ENCODE measurements at regions not wholly inside any gene's neighbourhood (a gene's known extent, or its start where the extent isn't known, plus 50 kb on each side); places are given as distances from the start of the nearest gene placed in this dataset.

GRCh38 chr18:44521668-44522022 lies 159.0 kb upstream of the SETBP1 start:
- Histone ChIP-seq H3K4me3 (ENCODE audit: low read length in 3 of 3) (no peak overlapping the region), H3K36me3 (ENCODE audit: control insufficient read depth in 2 of 3, insufficient read depth in 3 of 3, low read length in 3 of 3) (no peaks in the 10 kb centered on the region), H3K9me3 (ENCODE audit: control insufficient read depth in 2 of 3, insufficient read depth in 1 of 3, low read length in 3 of 3) (no peaks in the 10 kb centered on the region), H3K27ac (ENCODE audit: low read depth in 2 of 2, low read length in 2 of 2) (no peak overlapping the region), H3K4me1 (ENCODE audit: control insufficient read depth in 2 of 3, insufficient read depth in 2 of 3, low read depth in 1 of 3, low read length in 3 of 3) (no peaks in the 10 kb centered on the region), H3K27me3 (ENCODE audit: control insufficient read depth, insufficient read depth, low read length) (no peaks in the 10 kb centered on the region), H3K9ac (ENCODE audit: low read length in 3 of 3) (no peak overlapping the region)
- TF ChIP-seq CTCF (IDR thresholded peaks at IDR 0.05; ENCODE audit: borderline replicate concordance, extremely low read depth, insufficient read depth), result no peak
- intact Hi-C loops (cut with DNase I), result no loop called here
- FAIRE-seq (peak; percentile 3), DNase-seq (no peak)

GRCh38 chr18:44526705-44527415 lies 153.8 kb upstream of the SETBP1 start:
- Histone ChIP-seq H3K4me3 (ENCODE audit: low read length in 3 of 3) (no peak overlapping the region), H3K27me3 (ENCODE audit: control insufficient read depth, insufficient read depth, low read length) (no peaks in the 10 kb centered on the region), H3K9ac (ENCODE audit: low read length in 3 of 3) (no peak overlapping the region), H3K4me1 (ENCODE audit: control insufficient read depth in 2 of 3, insufficient read depth in 2 of 3, low read depth in 1 of 3, low read length in 3 of 3) (no peaks in the 10 kb centered on the region), H3K36me3 (ENCODE audit: control insufficient read depth in 2 of 3, insufficient read depth in 3 of 3, low read length in 3 of 3) (no peaks in the 10 kb centered on the region), H3K27ac (ENCODE audit: low read depth in 2 of 2, low read length in 2 of 2) (no peak overlapping the region), H3K9me3 (ENCODE audit: control insufficient read depth in 2 of 3, insufficient read depth in 1 of 3, low read length in 3 of 3) (no peaks in the 10 kb centered on the region)
- TF ChIP-seq CTCF (IDR thresholded peaks at IDR 0.05; ENCODE audit: borderline replicate concordance, extremely low read depth, insufficient read depth), result no peak
- FAIRE-seq (no peak), DNase-seq (no peak)
- intact Hi-C loops (cut with DNase I), result no loop called here

- H3K27me3 ChIP-seq (ENCODE audit: control insufficient read depth, insufficient read depth, low read length), result no peaks in the 10 kb centered on the region
- intact Hi-C loops (cut with DNase I), result no loop called here
- H3K4me1 ChIP-seq (ENCODE audit: control insufficient read depth in 2 of 3, insufficient read depth in 2 of 3, low read depth in 1 of 3, low read length in 3 of 3), result no peaks in the 10 kb centered on the region
- no peak for FAIRE-seq
- no peaks in the 10 kb centered on the region for H3K36me3 ChIP-seq (ENCODE audit: control insufficient read depth in 2 of 3, insufficient read depth in 3 of 3, low read length in 3 of 3)
- no peak for TF ChIP-seq CTCF (IDR thresholded peaks at IDR 0.05; ENCODE audit: borderline replicate concordance, extremely low read depth, insufficient read depth)
- no peaks in the 10 kb centered on the region for H3K9me3 ChIP-seq (ENCODE audit: control insufficient read depth in 2 of 3, insufficient read depth in 1 of 3, low read length in 3 of 3)
- H3K27ac ChIP-seq (ENCODE audit: low read depth in 2 of 2, low read length in 2 of 2), result no peak overlapping the region
- no peak overlapping the region for H3K4me3 ChIP-seq (ENCODE audit: low read length in 3 of 3)
- H3K9ac ChIP-seq (ENCODE audit: low read length in 3 of 3), result no peak overlapping the region
- DNase-seq, result no peak
Measured at GRCh38 chr18:44533071-44533470, 147.6 kb upstream of the SETBP1 start.

- no peak overlapping the region for H3K27ac ChIP-seq (ENCODE audit: low read depth in 2 of 2, low read length in 2 of 2)
- no peaks in the 10 kb centered on the region for H3K9me3 ChIP-seq (ENCODE audit: control insufficient read depth in 2 of 3, insufficient read depth in 1 of 3, low read length in 3 of 3)
- peak in 1 of 5 donors; percentile 11 for DNase-seq
- H3K36me3 ChIP-seq (ENCODE audit: control insufficient read depth in 2 of 3, insufficient read depth in 3 of 3, low read length in 3 of 3), result no peaks in the 10 kb centered on the region
- no peak overlapping the region for H3K4me3 ChIP-seq (ENCODE audit: low read length in 3 of 3)
- no peaks in the 10 kb centered on the region for H3K27me3 ChIP-seq (ENCODE audit: control insufficient read depth, insufficient read depth, low read length)
- no peak for FAIRE-seq
- no peaks in the 10 kb centered on the region for H3K4me1 ChIP-seq (ENCODE audit: control insufficient read depth in 2 of 3, insufficient read depth in 2 of 3, low read depth in 1 of 3, low read length in 3 of 3)
- no peak overlapping the region for H3K9ac ChIP-seq (ENCODE audit: low read length in 3 of 3)
- no peak for TF ChIP-seq CTCF (IDR thresholded peaks at IDR 0.05; ENCODE audit: borderline replicate concordance, extremely low read depth, insufficient read depth)
- intact Hi-C loops (cut with DNase I), result no loop called here
Measured at GRCh38 chr18:44536046-44536445, 144.6 kb upstream of the SETBP1 start.

All from kidney (tissue), 13 donors.